Esophagus muscularis mucosa (tissue), 4 donors: ENCODE measurements at regions not wholly inside any gene's neighbourhood (a gene's known extent, or its start where the extent isn't known, plus 50 kb on each side); places are given as distances from the start of the nearest gene placed in this dataset.

Experiments
- DNase-seq: peaks from one replicate; pipeline ENCODE4 v3.0.0-alpha.2; 2017; ENCODE audit errors: extremely low spot score
- H3K27ac ChIP-seq, 4 donors: fragments of 200-600 bp; sonication (generic); replicated peaks in 1 of 4; 1 replicate in 3 of 4; 2 replicates in 1 of 4; pipeline ENCODE4 v1.5.1; 2016 to 2019; ENCODE audit warnings: mild to moderate bottlenecking in 1 of 4
- H3K27me3 ChIP-seq, 4 donors: fragments of 200-600 bp; sonication (generic); one replicate each; pipeline versions ENCODE4 v1.5.1 to v1.6.0; 2016 to 2019
- H3K36me3 ChIP-seq, 4 donors: fragments of 200-600 bp; sonication (generic); one replicate each; pipeline ENCODE4 v1.5.1; 2016 to 2019
- H3K4me1 ChIP-seq, 4 donors: fragments of 200-600 bp; sonication (generic); one replicate each; pipeline ENCODE4 v1.5.1; 2016 to 2019
- H3K4me3 ChIP-seq, 4 donors: fragments of 200-600 bp; sonication (generic); 1 replicate in 2 of 4; 2 replicates in 2 of 4; pipeline ENCODE4 v1.5.1; 2016 to 2019; ENCODE audit warnings: mild to moderate bottlenecking in 4 of 4, moderate library complexity in 1 of 4
- H3K9me3 ChIP-seq, 4 donors: fragments of 200-600 bp; sonication (generic); 1 replicate in 3 of 4; 2 replicates in 1 of 4; pipeline ENCODE4 v1.5.1; 2016 to 2019
- CTCF ChIP-seq, 3 experiments: fragments of 200-600 bp in 2 of 3; fragments of 450-650 bp in 1 of 3; sonication (generic) in 2 of 3; IDR thresholded peaks; one replicate each; pipeline ENCODE4 v1.5.1; 2017 to 2019; ENCODE audit warnings: antibody characterized with exemption in 3 of 3, mild to moderate bottlenecking in 2 of 3, moderate library complexity in 1 of 3
- EP300 ChIP-seq: sonication (generic); formaldehyde crosslinking; IDR thresholded peaks from one replicate; pipeline ENCODE4 v1.6.1; 2017; ENCODE audit warnings: antibody characterized with exemption
- POLR2A ChIP-seq: fragments of 450-650 bp; IDR thresholded peaks from one replicate; pipeline ENCODE4 v1.6.1; 2017; ENCODE audit warnings: antibody characterized with exemption, moderate library complexity, mild to moderate bottlenecking, low read depth
- POLR2AphosphoS5 ChIP-seq, 2 donors: sonication (generic); formaldehyde crosslinking; IDR thresholded peaks; one replicate each; pipeline ENCODE4 v1.6.1; 2017; ENCODE audit warnings: antibody characterized with exemption in 2 of 2
- WGBS: methylation state at CpG from one replicate; pipeline ENCODE4 v1.1.5; 2018; 5-methylcytosine and 5-hydroxymethylcytosine counted together
- intact Hi-C: fragments of 100-400 bp; cut with DNase I; formaldehyde crosslinking; loops from one replicate; pipeline ENCODE4 v1.15.1; 2023

GRCh38 chr12:58269476-58269875, 328.1 kb downstream of the ATP23 start:
- intact Hi-C loops = no loop called here

GRCh38 chr12:58270966-58271705, 329.8 kb downstream of the ATP23 start:
- Histone ChIP-seq H3K27ac (no peak overlapping the region), H3K9me3 (no peaks in the 10 kb centered on the region), H3K36me3 (no peaks in the 10 kb centered on the region), H3K4me3 (no peak overlapping the region), H3K27me3 (no peaks in the 10 kb centered on the region), H3K4me1 (no peaks in the 10 kb centered on the region)
- intact Hi-C loops = no loop called here
- TF ChIP-seq POLR2A = no peak
- no peak for TF ChIP-seq POLR2AphosphoS5 (IDR thresholded peaks at IDR 0.05)
- TF ChIP-seq EP300 = no peak
- TF ChIP-seq CTCF (IDR thresholded peaks at IDR 0.05) = no peak
- peak; percentile 37 for DNase-seq
- 53% methylated on average over 6 of the region's 6 CpGs for WGBS

More at GRCh38 chr12:58269476-58269875, 328.1 kb downstream of the ATP23 start:
- Histone ChIP-seq H3K4me1 (no peaks in the 10 kb centered on the region), H3K4me3 (no peak overlapping the region), H3K27ac (no peak overlapping the region), H3K9me3 (no peaks in the 10 kb centered on the region), H3K27me3 (no peaks in the 10 kb centered on the region), H3K36me3 (no peaks in the 10 kb centered on the region)
- WGBS = 87% methylated on average over 2 of the region's 2 CpGs
- no peak for DNase-seq
- TF ChIP-seq CTCF (IDR thresholded peaks at IDR 0.05) (no peak), EP300 (no peak), POLR2AphosphoS5 (IDR thresholded peaks at IDR 0.05) (no peak)

- TF ChIP-seq POLR2AphosphoS5 (IDR thresholded peaks at IDR 0.05) = no peak
- no peak for TF ChIP-seq EP300
- no peak for TF ChIP-seq CTCF (IDR thresholded peaks at IDR 0.05)
- no peak for TF ChIP-seq POLR2A
- no peaks in the 10 kb centered on the region for H3K4me1 ChIP-seq
- H3K36me3 ChIP-seq = no peaks in the 10 kb centered on the region
- no peak overlapping the region for H3K27ac ChIP-seq
- H3K27me3 ChIP-seq = no peaks in the 10 kb centered on the region
- DNase-seq = no peak
- 58% methylated on average over 3 of the region's 3 CpGs for WGBS
- H3K9me3 ChIP-seq = peaks cover 0 to 9% (median 6%) of the 10 kb centered on the region in 4 donors
- intact Hi-C loops = no loop called here
- no peak overlapping the region for H3K4me3 ChIP-seq
Measured at GRCh38 chr12:58272461-58272860, 331.1 kb downstream of the ATP23 start.

- TF ChIP-seq EP300 = no peak
- TF ChIP-seq POLR2A = no peak
- no peak for TF ChIP-seq CTCF (IDR thresholded peaks at IDR 0.05)
- TF ChIP-seq POLR2AphosphoS5 (IDR thresholded peaks at IDR 0.05) = no peak
- H3K4me3 ChIP-seq = no peak overlapping the region
- no peaks in the 10 kb centered on the region for H3K4me1 ChIP-seq
- H3K27ac ChIP-seq = no peak overlapping the region
- H3K27me3 ChIP-seq = no peaks in the 10 kb centered on the region
- intact Hi-C loops = no loop called here
- H3K9me3 ChIP-seq = peaks cover 0 to 21% (median 18%) of the 10 kb centered on the region in 4 donors
- H3K36me3 ChIP-seq = no peaks in the 10 kb centered on the region
- no peak for DNase-seq
- 85% methylated on average over 1 of the region's 1 CpG for WGBS
Measured at GRCh38 chr12:58277231-58277630, 335.9 kb downstream of the ATP23 start.

GRCh38 chr12:58283553-58283952, 342.2 kb downstream of the ATP23 start:
- H3K36me3 ChIP-seq = no peaks in the 10 kb centered on the region
- TF ChIP-seq POLR2AphosphoS5 (IDR thresholded peaks at IDR 0.05) (no peak), POLR2A (no peak), CTCF (IDR thresholded peaks at IDR 0.05) (no peak), EP300 (no peak)
- 41% methylated on average over 1 of the region's 1 CpG for WGBS
- no peak overlapping the region for H3K27ac ChIP-seq
- peaks cover 0 to 10% (median 6%) of the 10 kb centered on the region in 4 donors for H3K9me3 ChIP-seq
- H3K27me3 ChIP-seq = no peaks in the 10 kb centered on the region
- peaks cover 0 to 6% (median 3%) of the 10 kb centered on the region in 4 donors for H3K4me1 ChIP-seq
- no peak for DNase-seq
- intact Hi-C loops = no loop called here
- H3K4me3 ChIP-seq = no peak overlapping the region
